ENCODE measurements at regions not wholly inside any gene's neighbourhood (a gene's known extent, or its start where the extent isn't known, plus 50 kb on each side); places are given as distances from the start of the nearest gene placed in this dataset.

- no peak for ATAC-seq (ENCODE audit: low read depth)
Observed at GRCh38 chr12:126858560-126858959, 1408.4 kb upstream of the TMEM132C start.

GRCh38 chr12:126860210-126860609 is 1406.8 kb upstream of the TMEM132C start:
- TF ChIP-seq CTCF (IDR thresholded peaks at IDR 0.05) (no peak), EZH2 (IDR thresholded peaks at IDR 0.05; ENCODE audit: borderline replicate concordance, insufficient read depth, low read depth, low read length, poor library complexity, severe bottlenecking) (no peak)
- H4K20me1 ChIP-seq (ENCODE audit: control insufficient read depth, insufficient read depth, low read length, poor library complexity, severe bottlenecking): no peaks in the 10 kb centered on the region
- DNase-seq (no peak), ATAC-seq (ENCODE audit: low read depth) (no peak)
- no peaks in the 10 kb centered on the region for H3K27me3 ChIP-seq (replicated peaks in 1 of 4; ENCODE audit: control extremely low read depth in 1 of 4, control insufficient read depth in 3 of 4, insufficient read depth in 4 of 4, low read length in 3 of 4)
- H2AFZ ChIP-seq (ENCODE audit: insufficient read depth, low read depth, low read length, poor library complexity, severe bottlenecking): no peak overlapping the region
- H3K79me2 ChIP-seq (ENCODE audit: control insufficient read depth, insufficient read depth, low read length): no peaks in the 10 kb centered on the region
- 83% methylated on average over 1 of the region's 1 CpG for WGBS (ENCODE audit: insufficient coverage)
- no peaks in the 10 kb centered on the region for H3K36me3 ChIP-seq (replicated peaks in 1 of 2; ENCODE audit: control extremely low read depth in 1 of 2, control insufficient read depth in 1 of 2, extremely low read depth in 1 of 2, insufficient read depth in 2 of 2, low read length in 1 of 2)
- no peak overlapping the region for H3K27ac Mint-ChIP-seq
- no peak overlapping the region for H3K27ac ChIP-seq (ENCODE audit: low read length in 2 of 2)
- H3K9me3 ChIP-seq (ENCODE audit: control extremely low read depth in 1 of 3, control insufficient read depth in 2 of 3, insufficient read depth in 1 of 3, low read length in 2 of 3): peaks cover 0 to 3% (median 0%) of the 10 kb centered on the region in 3 donors
- no peaks in the 10 kb centered on the region for H3K4me1 Mint-ChIP-seq
- intact Hi-C loops (cut with micrococcal nuclease): no loop called here
- no peaks in the 10 kb centered on the region for H3K27me3 Mint-ChIP-seq
- ChIA-PET POLR2A (no interaction called here), CTCF (no interaction called here)
- no peak overlapping the region for H3K4me2 ChIP-seq (replicated peaks; ENCODE audit: low read depth, low read length, poor library complexity, severe bottlenecking)
- H3K9ac ChIP-seq (ENCODE audit: low read length): no peak overlapping the region
- no peak overlapping the region for H3K4me3 Mint-ChIP-seq
- no peak overlapping the region for H3K4me3 ChIP-seq (ENCODE audit: control extremely low read depth in 1 of 5, extremely low read depth in 1 of 5, insufficient read depth in 1 of 5, low read depth in 2 of 5, low read length in 4 of 5)
- H3K4me1 ChIP-seq (ENCODE audit: control insufficient read depth in 2 of 2, insufficient read depth in 2 of 2, low read length in 2 of 2): no peaks in the 10 kb centered on the region
- H3K9me3 Mint-ChIP-seq (ENCODE audit: insufficient read depth): peaks cover 2% of the 10 kb centered on the region

More at GRCh38 chr12:126858560-126858959, 1408.4 kb upstream of the TMEM132C start:
- Histone ChIP-seq H4K20me1 (ENCODE audit: control insufficient read depth, insufficient read depth, low read length, poor library complexity, severe bottlenecking) (no peaks in the 10 kb centered on the region), H3K4me1 (ENCODE audit: control insufficient read depth in 2 of 2, insufficient read depth in 2 of 2, low read length in 2 of 2) (no peaks in the 10 kb centered on the region), H3K9ac (ENCODE audit: low read length) (no peak overlapping the region), H3K4me2 (replicated peaks; ENCODE audit: low read depth, low read length, poor library complexity, severe bottlenecking) (no peak overlapping the region), H3K79me2 (ENCODE audit: control insufficient read depth, insufficient read depth, low read length) (no peaks in the 10 kb centered on the region), H3K4me3 (ENCODE audit: control extremely low read depth in 1 of 5, extremely low read depth in 1 of 5, insufficient read depth in 1 of 5, low read depth in 2 of 5, low read length in 4 of 5) (no peak overlapping the region), H3K9me3 (ENCODE audit: control extremely low read depth in 1 of 3, control insufficient read depth in 2 of 3, insufficient read depth in 1 of 3, low read length in 2 of 3) (peaks cover 0 to 3% (median 0%) of the 10 kb centered on the region in 3 donors), H3K27ac (ENCODE audit: low read length in 2 of 2) (no peak overlapping the region), H2AFZ (ENCODE audit: insufficient read depth, low read depth, low read length, poor library complexity, severe bottlenecking) (no peak overlapping the region), H3K36me3 (replicated peaks in 1 of 2; ENCODE audit: control extremely low read depth in 1 of 2, control insufficient read depth in 1 of 2, extremely low read depth in 1 of 2, insufficient read depth in 2 of 2, low read length in 1 of 2) (no peaks in the 10 kb centered on the region), H3K27me3 (replicated peaks in 1 of 4; ENCODE audit: control extremely low read depth in 1 of 4, control insufficient read depth in 3 of 4, insufficient read depth in 4 of 4, low read length in 3 of 4) (no peaks in the 10 kb centered on the region)
- Mint-ChIP-seq H3K27ac (no peak overlapping the region), H3K4me3 (no peak overlapping the region), H3K4me1 (no peaks in the 10 kb centered on the region), H3K9me3 (ENCODE audit: insufficient read depth) (no peaks in the 10 kb centered on the region), H3K27me3 (no peaks in the 10 kb centered on the region)
- TF ChIP-seq CTCF (IDR thresholded peaks at IDR 0.05): no peak
- TF ChIP-seq EZH2 (IDR thresholded peaks at IDR 0.05; ENCODE audit: borderline replicate concordance, insufficient read depth, low read depth, low read length, poor library complexity, severe bottlenecking): no peak
- ChIA-PET POLR2A (no interaction called here), CTCF (interaction anchor here (1.0 kb wide), 1 partner anchor 111 kb away, joined by 3 read pairs; no protein-coding TSS in a partner anchor)
- DNase-seq: no peak
- intact Hi-C loops (cut with micrococcal nuclease): no loop called here
- WGBS (ENCODE audit: insufficient coverage): 95% methylated on average over 2 of the region's 3 CpGs

Data from B cell (primary cell).